Heart left ventricle (tissue), 16 donors: ENCODE measurements at regions not wholly inside any gene's neighbourhood (a gene's known extent, or its start where the extent isn't known, plus 50 kb on each side); places are given as distances from the start of the nearest gene placed in this dataset.

Experiments
- ATAC-seq, 4 donors: fragments of 200-7000 bp; cut with Tn5 transposase; one replicate each; pipeline ENCODE4 v1.9.1; 2020 to 2022; ENCODE audit warnings: moderate library complexity in 4 of 4, mild to moderate bottlenecking in 3 of 4, moderate number of reproducible peaks in 1 of 4
- DNase-seq, 5 donors: peaks; one replicate each; pipeline ENCODE4 v3.0.0-alpha.2; 2020
- H3K27ac ChIP-seq, 12 donors: fragments of 200-600 bp; sonication (generic) in 4 of 12; one replicate each; pipeline versions ENCODE4 v1.5.0 to v1.8.0; 2016 to 2022; ENCODE audit warnings: mild to moderate bottlenecking in 2 of 12
- H3K27me3 ChIP-seq, 9 donors: fragments of 200-600 bp; sonication (generic) in 2 of 9; one replicate each; pipeline versions ENCODE4 v1.5.1 to v1.8.0; 2016 to 2022; ENCODE audit warnings: mild to moderate bottlenecking in 3 of 9
- H3K36me3 ChIP-seq, 9 donors: fragments of 200-600 bp; sonication (generic) in 2 of 9; one replicate each; pipeline versions ENCODE4 v1.5.0 to v1.8.0; 2018 to 2022; ENCODE audit warnings: mild to moderate bottlenecking in 2 of 9
- H3K4me1 ChIP-seq, 12 donors: fragments of 200-600 bp; sonication (generic) in 4 of 12; one replicate each; pipeline versions ENCODE4 v1.5.0 to v1.8.0; 2016 to 2022; ENCODE audit warnings: mild to moderate bottlenecking in 3 of 12
- H3K4me3 ChIP-seq, 12 donors: fragments of 200-600 bp; sonication (generic) in 4 of 12; one replicate each; pipeline versions ENCODE4 v1.5.0 to v1.8.0; 2017 to 2022; ENCODE audit warnings: mild to moderate bottlenecking in 9 of 12, moderate library complexity in 4 of 12
- H3K9me3 ChIP-seq, 12 donors: fragments of 200-600 bp; sonication (generic) in 4 of 12; one replicate each; pipeline versions ENCODE4 v1.5.0 to v1.8.0; 2016 to 2022; ENCODE audit warnings: mild to moderate bottlenecking in 1 of 12
- POLR2A ChIP-seq, 2 donors: fragments of 450-650 bp; IDR thresholded peaks; one replicate each; pipeline ENCODE4 v1.6.1; 2017; ENCODE audit warnings: antibody characterized with exemption in 2 of 2, mild to moderate bottlenecking in 2 of 2, moderate library complexity in 2 of 2
- WGBS, 4 donors: extraction: QIAGEN DNeasy Blood & Tissue Kit in 2 of 4; methylation state at CpG; one replicate each; pipeline versions ENCODE4 v1.1.5 to v1.1.7; 2013 to 2018; 5-methylcytosine and 5-hydroxymethylcytosine counted together
- intact Hi-C, 10 donors: fragments of 100-400 bp; cut with DNase I; formaldehyde crosslinking; loops; one replicate each; pipeline versions ENCODE4 v1.11.1 to v1.14.2; 2022
- TF ChIP-seq, protein P1 (sequence below), 12 donors: fragments of 200-600 bp; sonication (generic) in 4 of 12; IDR thresholded peaks; one replicate each; pipeline versions ENCODE4 v1.5.0 to v1.8.0; 2018 to 2022; ENCODE audit warnings: antibody characterized with exemption in 12 of 12, mild to moderate bottlenecking in 5 of 12
- donor health status: ischemic (EF 13 %, LVEDD 7.1; RV severe dilation, severe dysfunction).
- donor health status: healthy with polysubstance abuse.
- donor health status: DM: no; HTN: yes; CAD: no.
- donor health status: DM: no; HTN: no; CAD: no.
- donor health status: ischemic (EF 25% LVEDD 6.9; RV normal size, moderate dysfunction).
- donor health status: ischemic (EF 25% LVEDD 5.7; RV mildly dilated, moderate dysfunction).
- donor health status: healthy.
- donor health status: DM: yes; HTN: yes; CAD: no.
- donor health status: ischemic (EF 35%, LVEDD 5.7; RV mildly dilated, moderate dysfunction).
- donor health status: nonischemic (EF 11% LVEDD 7.7; RV severe dilation, severe dysfunction).
- donor health status: DM: yes; HTN: yes; CAD: no.
- donor health status: PGD.
- donor health status: ischemic (EF 29% LVEDD 5.4; RV normal size, mild dysfunction).
- donor health status: nonischemic (EF 23%, LVEDD 6.1; RV moderate dilation, normal function).

DNA sequence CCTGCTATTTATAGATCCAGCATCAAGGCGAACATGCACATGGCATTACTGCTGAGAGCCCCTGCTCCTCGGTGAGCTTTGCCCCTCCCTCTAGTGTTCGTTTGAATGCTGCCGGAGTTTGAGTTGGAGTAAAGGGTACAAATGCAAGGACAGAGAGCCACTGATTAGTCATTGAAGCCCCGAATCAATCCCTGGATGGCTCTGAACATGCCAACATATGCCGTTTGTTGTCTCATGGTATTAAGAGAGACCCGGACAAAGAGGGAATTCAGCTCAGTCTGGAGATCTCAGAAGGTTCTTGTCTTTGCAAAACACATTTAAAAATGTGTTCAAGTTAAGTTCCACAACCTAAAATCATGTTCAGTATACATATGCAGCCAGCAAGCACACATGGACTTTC, 789.2 kb upstream of the NR2F2 start:
- WGBS, 4 donors = 55 to 64% (median 58%) methylated on average over 7 of the region's 7 CpGs
- Histone ChIP-seq H3K36me3 (no peaks in the 10 kb centered on the region), H3K9me3 (no peaks in the 10 kb centered on the region), H3K27ac (no peak overlapping the region), H3K4me1 (no peaks in the 10 kb centered on the region), H3K27me3 (no peaks in the 10 kb centered on the region), H3K4me3 (no peak overlapping the region)
- no peak for ATAC-seq
- intact Hi-C loops = no loop called here
- no peak for DNase-seq
- no peak for TF ChIP-seq POLR2A (IDR thresholded peaks at IDR 0.05)

DNA sequence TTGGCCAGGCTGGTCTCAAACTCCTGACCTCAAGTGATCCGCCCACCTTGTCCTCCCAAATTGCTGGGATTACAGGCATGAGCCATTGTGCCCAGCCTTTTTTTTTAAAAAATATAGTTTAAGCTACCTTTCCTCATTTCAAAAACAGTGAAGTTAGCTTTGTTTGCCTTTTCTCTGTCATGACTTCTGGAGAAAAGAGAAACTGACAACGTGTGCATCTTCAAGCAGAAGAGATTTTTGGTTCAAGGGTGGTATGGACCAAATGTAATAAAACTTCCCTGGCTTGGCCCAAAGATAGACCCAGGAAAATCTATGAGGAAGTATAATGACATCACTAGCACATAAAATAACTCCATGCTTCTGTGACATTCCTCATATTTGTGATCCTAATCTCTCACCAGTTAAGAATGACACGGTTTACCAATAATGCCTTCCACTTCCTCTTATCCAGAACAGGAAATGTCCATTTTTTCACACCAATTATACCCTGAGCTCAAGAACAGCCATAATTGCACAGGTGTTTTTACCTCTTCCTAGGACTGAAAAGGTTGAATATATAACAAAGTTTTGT, 781.2 kb upstream of the NR2F2 start:
- ATAC-seq (no peak), DNase-seq (no peak)
- no peak overlapping the region for H3K27ac ChIP-seq
- no peaks in the 10 kb centered on the region for H3K9me3 ChIP-seq
- H3K4me1 ChIP-seq = no peaks in the 10 kb centered on the region
- H3K4me3 ChIP-seq = no peak overlapping the region
- 49 to 82% (median 70%) methylated on average over 3 of the region's 3 CpGs for WGBS, 4 donors
- H3K27me3 ChIP-seq = no peaks in the 10 kb centered on the region
- TF ChIP-seq, protein P1, sequence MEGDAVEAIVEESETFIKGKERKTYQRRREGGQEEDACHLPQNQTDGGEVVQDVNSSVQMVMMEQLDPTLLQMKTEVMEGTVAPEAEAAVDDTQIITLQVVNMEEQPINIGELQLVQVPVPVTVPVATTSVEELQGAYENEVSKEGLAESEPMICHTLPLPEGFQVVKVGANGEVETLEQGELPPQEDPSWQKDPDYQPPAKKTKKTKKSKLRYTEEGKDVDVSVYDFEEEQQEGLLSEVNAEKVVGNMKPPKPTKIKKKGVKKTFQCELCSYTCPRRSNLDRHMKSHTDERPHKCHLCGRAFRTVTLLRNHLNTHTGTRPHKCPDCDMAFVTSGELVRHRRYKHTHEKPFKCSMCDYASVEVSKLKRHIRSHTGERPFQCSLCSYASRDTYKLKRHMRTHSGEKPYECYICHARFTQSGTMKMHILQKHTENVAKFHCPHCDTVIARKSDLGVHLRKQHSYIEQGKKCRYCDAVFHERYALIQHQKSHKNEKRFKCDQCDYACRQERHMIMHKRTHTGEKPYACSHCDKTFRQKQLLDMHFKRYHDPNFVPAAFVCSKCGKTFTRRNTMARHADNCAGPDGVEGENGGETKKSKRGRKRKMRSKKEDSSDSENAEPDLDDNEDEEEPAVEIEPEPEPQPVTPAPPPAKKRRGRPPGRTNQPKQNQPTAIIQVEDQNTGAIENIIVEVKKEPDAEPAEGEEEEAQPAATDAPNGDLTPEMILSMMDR (IDR thresholded peaks at IDR 0.05) = no peak
- TF ChIP-seq POLR2A (IDR thresholded peaks at IDR 0.05) = no peak
- intact Hi-C loops = no loop called here
- no peaks in the 10 kb centered on the region for H3K36me3 ChIP-seq

- Histone ChIP-seq H3K36me3 (no peaks in the 10 kb centered on the region), H3K4me3 (no peak overlapping the region), H3K27ac (no peak overlapping the region), H3K27me3 (no peaks in the 10 kb centered on the region), H3K9me3 (no peaks in the 10 kb centered on the region), H3K4me1 (no peaks in the 10 kb centered on the region)
- ATAC-seq = no peak
- 92 to 93% (median 92%) methylated on average over 4 of the region's 4 CpGs for WGBS, 4 donors
- intact Hi-C loops = no loop called here
- no peak for DNase-seq
- TF ChIP-seq POLR2A (IDR thresholded peaks at IDR 0.05) = no peak
These were observed 779.8 kb upstream of the NR2F2 start for GRCh38 chr15:95550702-95551101.

- intact Hi-C loops = no loop called here
- H3K4me3 ChIP-seq = no peak overlapping the region
- H3K27ac ChIP-seq = peak overlapping the region in 1 of 12 donors; percentile 80
- H3K9me3 ChIP-seq = no peaks in the 10 kb centered on the region
- DNase-seq (no peak), ATAC-seq (no peak)
- no peak for TF ChIP-seq POLR2A (IDR thresholded peaks at IDR 0.05)
- TF ChIP-seq, protein P1 (IDR thresholded peaks at IDR 0.05) = no peak
- peaks cover 0 to 20% (median 0%) of the 10 kb centered on the region in 12 donors for H3K4me1 ChIP-seq
- H3K36me3 ChIP-seq = no peaks in the 10 kb centered on the region
- H3K27me3 ChIP-seq = no peaks in the 10 kb centered on the region
- 80 to 94% (median 87%) methylated on average over 2 of the region's 2 CpGs for WGBS, 4 donors
These were observed 774.3 kb upstream of the NR2F2 start for GRCh38 chr15:95556225-95556624.

- WGBS, 4 donors = 50 to 73% (median 63%) methylated on average over 6 of the region's 6 CpGs
- H3K27ac ChIP-seq = peak overlapping the region in 5 of 12 donors; percentile 40 to 80 (median 44)
- TF ChIP-seq, protein P1 (IDR thresholded peaks at IDR 0.05) = no peak
- no peak for TF ChIP-seq POLR2A (IDR thresholded peaks at IDR 0.05)
- ATAC-seq (peak in 2 of 4 donors; percentile 50 to 62), DNase-seq (peak in 1 of 5 donors; percentile 19)
- H3K9me3 ChIP-seq = no peaks in the 10 kb centered on the region
- no peak overlapping the region for H3K4me3 ChIP-seq
- no peaks in the 10 kb centered on the region for H3K27me3 ChIP-seq
- H3K4me1 ChIP-seq = peaks cover 0 to 20% (median 0%) of the 10 kb centered on the region in 12 donors
- intact Hi-C loops = no loop called here
- no peaks in the 10 kb centered on the region for H3K36me3 ChIP-seq
These were observed 773.7 kb upstream of the NR2F2 start for GRCh38 chr15:95556866-95557225.
